NCI-H446 treated with DMSO at 0.1 percent for 48 hours (cell line): ENCODE measurements at regions not wholly inside any gene's neighbourhood (a gene's known extent, or its start where the extent isn't known, plus 50 kb on each side); places are given as distances from the start of the nearest gene placed in this dataset.

Experiments used
- DNase-seq: peaks from one replicate; lab custom pipeline; 2025; lab: John Stamatoyannopoulos, UW

- no peak for DNase-seq
These were observed 193.9 kb downstream of the ANAPC10 start for GRCh38 chr4:144903953-144904711.

DNA sequence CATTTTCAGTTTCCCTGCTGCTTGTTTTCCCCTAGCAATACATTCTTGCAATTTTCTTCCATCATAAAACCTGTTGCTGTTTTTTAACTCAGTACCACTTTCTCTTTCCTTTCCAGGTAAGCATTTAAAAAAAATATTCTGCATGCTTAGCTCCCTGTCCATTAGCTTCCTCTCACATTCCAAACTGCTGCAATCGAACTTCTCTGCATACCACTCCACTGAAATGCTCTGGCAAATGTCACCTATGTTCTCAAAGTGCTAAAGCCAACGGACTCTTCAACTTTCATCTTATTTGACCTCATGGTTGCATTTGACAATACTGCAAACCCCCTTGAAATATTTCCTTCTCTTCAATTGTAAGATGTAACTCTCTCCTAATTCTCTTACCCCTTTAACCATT is 192.7 kb downstream of the ANAPC10 start:
- no peak for DNase-seq

DNA sequence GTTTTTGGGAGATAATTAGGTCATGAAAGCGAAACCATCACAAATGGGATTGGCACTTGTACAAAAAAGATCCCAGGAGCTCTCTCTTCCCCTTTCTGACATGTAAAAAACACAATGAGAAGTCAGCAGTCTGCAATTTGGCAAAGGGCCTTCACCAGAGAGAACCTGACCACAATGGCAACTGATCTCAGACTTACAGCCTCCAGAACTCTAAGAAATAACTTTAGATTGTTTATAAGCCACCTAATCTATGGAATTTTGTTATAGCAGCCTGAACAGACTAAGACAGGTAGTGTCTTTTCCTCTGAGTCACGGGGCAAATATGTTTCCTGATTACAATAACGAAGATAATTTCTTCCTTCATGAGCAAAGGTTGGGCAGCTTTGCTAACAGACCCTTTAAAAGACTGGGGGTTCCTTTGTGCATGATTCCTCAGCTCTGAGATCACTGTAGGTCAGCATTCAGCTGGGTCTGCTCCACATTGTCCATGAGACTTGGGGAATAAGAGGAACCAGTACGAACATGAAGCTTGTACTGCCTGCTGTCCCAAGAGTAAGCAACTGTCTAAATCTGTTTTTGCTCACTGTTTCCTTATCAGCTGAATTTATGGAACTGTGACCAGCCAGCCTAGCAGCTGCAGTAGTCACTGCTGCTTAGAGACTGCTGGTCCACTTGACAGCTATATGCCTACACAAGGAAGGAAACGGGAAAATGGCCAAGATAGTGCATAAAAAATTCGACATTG is 191.6 kb downstream of the ANAPC10 start:
- no peak for DNase-seq

- DNase-seq = peak; percentile 6
These were observed 187.3 kb downstream of the ANAPC10 start for GRCh38 chr4:144910723-144911122.
